Fibroblast of lung (primary cell): ENCODE measurements at regions not wholly inside any gene's neighbourhood (a gene's known extent, or its start where the extent isn't known, plus 50 kb on each side); places are given as distances from the start of the nearest gene placed in this dataset.
A peak's percentile ranks its signal among the peaks of the same experiment; 100 is the strongest.

Experiments
- DNase-seq, 2 donors: peaks; one replicate each; pipeline versions ENCODE4 v3.0.0 to v3.0.0-alpha.2; 2010; ENCODE audit warnings: low read depth in 2 of 2
- H2AFZ ChIP-seq: 2 replicates; pipeline ENCODE4 v1.5.1; 2012; ENCODE audit warnings: low read length, control low read depth, inconsistent platforms
- H3K27ac ChIP-seq: 2 replicates; pipeline ENCODE4 v1.5.1; 2011; ENCODE audit warnings: low read length, control low read depth; ENCODE audit not compliant: insufficient read depth
- H3K27me3 ChIP-seq: 2 replicates; pipeline ENCODE4 v1.5.1; 2011; ENCODE audit warnings: mild to moderate bottlenecking, low read length; ENCODE audit not compliant: control insufficient read depth, insufficient read depth
- H3K36me3 ChIP-seq: 2 replicates; pipeline ENCODE4 v1.5.1; 2011; ENCODE audit warnings: low read length; ENCODE audit not compliant: control insufficient read depth, insufficient read depth
- H3K4me1 ChIP-seq: 2 replicates; pipeline ENCODE4 v1.5.1; 2011; ENCODE audit warnings: low read length; ENCODE audit not compliant: control insufficient read depth, insufficient read depth; ENCODE audit errors: extremely low read depth
- H3K4me2 ChIP-seq: 2 replicates; pipeline ENCODE4 v1.5.1; 2011; ENCODE audit warnings: low read length, control low read depth; ENCODE audit not compliant: insufficient read depth; ENCODE audit errors: extremely low read depth
- H3K4me3 ChIP-seq, 4 experiments: fragments of 200-600 bp in 1 of 4; sonication (generic) in 1 of 4; replicated peaks in 1 of 4; 2 replicates each; pipeline ENCODE4 v1.5.1; 2011 to 2016; ENCODE audit warnings: low read length in 4 of 4, low read depth in 3 of 4, mild to moderate bottlenecking in 3 of 4, control low read depth in 2 of 4, inconsistent platforms in 1 of 4, mixed read lengths in 1 of 4; ENCODE audit not compliant: insufficient read depth in 1 of 4; ENCODE audit errors: control extremely low read depth in 1 of 4
- H3K79me2 ChIP-seq: 2 replicates; pipeline ENCODE4 v1.5.1; 2012; ENCODE audit warnings: mild to moderate bottlenecking, low read length, inconsistent platforms; ENCODE audit not compliant: control insufficient read depth, insufficient read depth
- H3K9ac ChIP-seq: 2 replicates; pipeline ENCODE4 v1.5.1; 2011; ENCODE audit warnings: mild to moderate bottlenecking, low read length, control low read depth; ENCODE audit not compliant: insufficient read depth
- H3K9me3 ChIP-seq: 2 replicates; pipeline ENCODE4 v1.5.1; 2012; ENCODE audit warnings: low read depth, low read length; ENCODE audit not compliant: control insufficient read depth, insufficient read depth
- H4K20me1 ChIP-seq: 2 replicates; pipeline ENCODE4 v1.5.1; 2011; ENCODE audit warnings: low read length; ENCODE audit not compliant: control insufficient read depth, insufficient read depth; ENCODE audit errors: extremely low read depth
- EZH2 ChIP-seq: IDR thresholded peaks from 2 replicates; pipeline ENCODE4 v1.5.1; 2012; ENCODE audit warnings: low read length, control low read depth, mild to moderate bottlenecking; ENCODE audit errors: missing control alignments
- TF ChIP-seq, protein P1 (sequence below), 2 donors: IDR thresholded peaks in 1 of 2; conservative IDR thresholded peaks in 1 of 2; 1 replicate in 1 of 2; 2 replicates in 1 of 2; pipeline ENCODE4 v1.5.1; 2011 to 2012; ENCODE audit warnings: low read length in 2 of 2, control low read depth in 1 of 2, inconsistent platforms in 1 of 2, low read depth in 1 of 2, mild to moderate bottlenecking in 1 of 2

DNA sequence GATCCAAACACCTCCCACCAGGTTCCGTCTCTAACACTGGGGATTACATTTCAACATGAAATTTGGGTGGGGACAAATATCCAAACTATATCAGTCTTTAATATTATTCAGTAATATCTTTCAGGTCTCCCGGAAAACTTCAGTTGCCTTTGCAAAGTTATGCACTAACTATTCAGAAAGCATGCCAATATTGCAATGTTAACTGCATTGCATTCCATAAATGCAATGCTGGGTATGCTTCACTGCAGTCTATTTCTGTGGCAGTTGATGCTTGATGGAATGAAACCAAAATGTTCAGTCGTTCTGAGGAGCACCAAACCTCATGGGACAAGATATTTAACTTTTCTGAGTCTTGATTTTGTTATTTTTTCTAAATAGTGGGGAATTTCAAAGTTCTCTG, 147.5 kb downstream of the SLC16A9 start:
- H3K27ac ChIP-seq, result no peak overlapping the region
- no peaks in the 10 kb centered on the region for H3K79me2 ChIP-seq
- H2AFZ ChIP-seq, result no peak overlapping the region
- no peaks in the 10 kb centered on the region for H3K4me1 ChIP-seq
- no peaks in the 10 kb centered on the region for H3K36me3 ChIP-seq
- TF ChIP-seq, protein P1, sequence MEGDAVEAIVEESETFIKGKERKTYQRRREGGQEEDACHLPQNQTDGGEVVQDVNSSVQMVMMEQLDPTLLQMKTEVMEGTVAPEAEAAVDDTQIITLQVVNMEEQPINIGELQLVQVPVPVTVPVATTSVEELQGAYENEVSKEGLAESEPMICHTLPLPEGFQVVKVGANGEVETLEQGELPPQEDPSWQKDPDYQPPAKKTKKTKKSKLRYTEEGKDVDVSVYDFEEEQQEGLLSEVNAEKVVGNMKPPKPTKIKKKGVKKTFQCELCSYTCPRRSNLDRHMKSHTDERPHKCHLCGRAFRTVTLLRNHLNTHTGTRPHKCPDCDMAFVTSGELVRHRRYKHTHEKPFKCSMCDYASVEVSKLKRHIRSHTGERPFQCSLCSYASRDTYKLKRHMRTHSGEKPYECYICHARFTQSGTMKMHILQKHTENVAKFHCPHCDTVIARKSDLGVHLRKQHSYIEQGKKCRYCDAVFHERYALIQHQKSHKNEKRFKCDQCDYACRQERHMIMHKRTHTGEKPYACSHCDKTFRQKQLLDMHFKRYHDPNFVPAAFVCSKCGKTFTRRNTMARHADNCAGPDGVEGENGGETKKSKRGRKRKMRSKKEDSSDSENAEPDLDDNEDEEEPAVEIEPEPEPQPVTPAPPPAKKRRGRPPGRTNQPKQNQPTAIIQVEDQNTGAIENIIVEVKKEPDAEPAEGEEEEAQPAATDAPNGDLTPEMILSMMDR (conservative IDR thresholded peaks at IDR 0.05 in 1 of 2, IDR thresholded peaks at IDR 0.05 in 1 of 2; ENCODE audit: low read depth in 1 of 2, low read length in 2 of 2), result no peak
- TF ChIP-seq EZH2, result no peak
- H3K27me3 ChIP-seq, result no peaks in the 10 kb centered on the region
- no peaks in the 10 kb centered on the region for H4K20me1 ChIP-seq
- no peak overlapping the region for H3K9ac ChIP-seq
- DNase-seq, result no peak
- no peak overlapping the region for H3K4me2 ChIP-seq
- no peak overlapping the region for H3K4me3 ChIP-seq
- no peaks in the 10 kb centered on the region for H3K9me3 ChIP-seq

DNA sequence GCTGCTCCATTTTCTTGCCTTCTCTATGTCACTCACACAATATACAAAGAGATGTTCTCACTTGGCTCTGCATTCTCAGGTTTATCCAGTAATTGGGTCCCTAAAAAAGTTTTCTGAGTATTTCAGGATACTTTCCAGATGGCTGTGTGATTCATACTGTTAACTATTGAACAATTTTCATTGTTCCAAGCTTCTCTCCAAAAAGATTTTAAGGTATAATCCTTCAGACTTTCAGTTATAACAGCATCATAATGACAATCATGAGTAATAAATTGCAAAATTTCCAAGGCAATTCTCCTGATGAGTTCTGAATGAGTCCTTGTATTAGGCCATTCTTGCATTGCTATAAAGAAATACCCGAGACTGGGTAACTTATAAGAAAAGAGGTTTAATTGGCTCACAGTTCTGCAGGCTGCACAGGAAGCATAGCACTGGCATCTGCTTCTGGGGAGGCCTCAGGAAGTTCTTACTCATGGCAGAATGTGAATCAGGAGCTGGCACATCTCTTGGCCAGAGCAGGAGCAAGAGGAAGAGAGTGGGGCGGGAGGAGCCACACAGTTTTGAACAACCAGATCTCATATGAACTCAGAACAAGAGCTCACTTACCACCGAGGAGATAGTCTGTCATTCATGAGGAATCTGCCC, 148.1 kb downstream of the SLC16A9 start:
- Histone ChIP-seq H3K36me3 (no peaks in the 10 kb centered on the region), H3K4me2 (no peak overlapping the region), H3K9me3 (no peaks in the 10 kb centered on the region), H3K4me3 (no peak overlapping the region), H3K27ac (no peak overlapping the region), H3K4me1 (no peaks in the 10 kb centered on the region), H2AFZ (no peak overlapping the region), H3K9ac (no peak overlapping the region), H3K27me3 (no peaks in the 10 kb centered on the region), H4K20me1 (no peaks in the 10 kb centered on the region), H3K79me2 (no peaks in the 10 kb centered on the region)
- peak; percentile 26 to 76 for DNase-seq
- TF ChIP-seq, protein P1 (conservative IDR thresholded peaks at IDR 0.05 in 1 of 2, IDR thresholded peaks at IDR 0.05 in 1 of 2; ENCODE audit: low read depth in 1 of 2, low read length in 2 of 2), result no peak
- no peak for TF ChIP-seq EZH2

DNA sequence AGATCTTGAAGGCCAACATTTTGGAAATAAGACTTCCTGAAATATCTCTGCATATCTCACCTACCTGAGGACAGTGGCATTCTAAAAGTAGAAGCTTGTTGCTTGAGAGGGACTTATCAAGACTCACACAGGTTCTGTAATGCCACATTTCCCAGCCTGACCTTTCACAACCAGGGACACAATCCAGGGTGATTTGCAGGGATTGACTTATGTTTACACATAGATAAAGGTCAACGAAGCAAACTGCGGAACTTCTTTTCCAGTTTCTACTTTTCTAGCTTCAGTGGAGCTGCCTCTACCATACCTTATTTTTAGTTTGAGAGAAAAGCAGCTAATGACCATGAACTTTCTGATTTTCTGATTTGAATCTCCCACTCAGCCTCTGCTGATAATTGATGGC, 148.7 kb downstream of the SLC16A9 start:
- DNase-seq, result no peak
- H3K36me3 ChIP-seq, result no peaks in the 10 kb centered on the region
- no peak overlapping the region for H3K27ac ChIP-seq
- H2AFZ ChIP-seq, result no peak overlapping the region
- no peak overlapping the region for H3K4me3 ChIP-seq
- no peaks in the 10 kb centered on the region for H3K4me1 ChIP-seq
- H4K20me1 ChIP-seq, result no peaks in the 10 kb centered on the region
- no peak overlapping the region for H3K4me2 ChIP-seq
- no peaks in the 10 kb centered on the region for H3K9me3 ChIP-seq
- H3K9ac ChIP-seq, result no peak overlapping the region
- H3K27me3 ChIP-seq, result no peaks in the 10 kb centered on the region
- TF ChIP-seq, protein P1 (conservative IDR thresholded peaks at IDR 0.05 in 1 of 2, IDR thresholded peaks at IDR 0.05 in 1 of 2; ENCODE audit: low read depth in 1 of 2, low read length in 2 of 2), result no peak
- TF ChIP-seq EZH2, result no peak
- H3K79me2 ChIP-seq, result no peaks in the 10 kb centered on the region
